NCI-H82 (cell line): ENCODE measurements at regions not wholly inside any gene's neighbourhood (a gene's known extent, or its start where the extent isn't known, plus 50 kb on each side); places are given as distances from the start of the nearest gene placed in this dataset.
A peak's percentile ranks its signal among the peaks of the same experiment; 100 is the strongest.

Experiments
- DNase-seq: peaks from one replicate; lab custom pipeline; 2025; lab: John Stamatoyannopoulos, UW

GRCh38 chr1:168386949-168387586 is 106.4 kb downstream of the TBX19 start:
- no peak for DNase-seq

GRCh38 chr1:168386492-168386891 is 105.8 kb downstream of the TBX19 start:
- DNase-seq: no peak

- DNase-seq: no peak
Measured at GRCh38 chr1:168381850-168382249, 101.2 kb downstream of the TBX19 start.

- DNase-seq: no peak
Measured at GRCh38 chr1:168380945-168381344, 100.3 kb downstream of the TBX19 start.

GRCh38 chr1:168379104-168379860 is 98.6 kb downstream of the TBX19 start:
- no peak for DNase-seq

- no peak for DNase-seq
Measured at GRCh38 chr1:168375566-168376300, 95.1 kb downstream of the TBX19 start.

GRCh38 chr1:168374566-168374965 is 93.9 kb downstream of the TBX19 start:
- no peak for DNase-seq

GRCh38 chr1:168373869-168374268 is 93.2 kb downstream of the TBX19 start:
- no peak for DNase-seq

GRCh38 chr1:168372861-168373371 is 92.2 kb downstream of the TBX19 start:
- no peak for DNase-seq

- no peak for DNase-seq
Measured at GRCh38 chr1:168372307-168372706, 91.6 kb downstream of the TBX19 start.

GRCh38 chr1:168371477-168371876 is 90.8 kb downstream of the TBX19 start:
- no peak for DNase-seq

GRCh38 chr1:168370586-168370985 is 89.9 kb downstream of the TBX19 start:
- DNase-seq: no peak

- DNase-seq: peak; percentile 66
Measured at GRCh38 chr1:168369655-168370054, 89.0 kb downstream of the TBX19 start.

- no peak for DNase-seq
Measured at GRCh38 chr1:168368131-168368530, 87.5 kb downstream of the TBX19 start.

GRCh38 chr1:168365719-168366479 is 85.2 kb downstream of the TBX19 start:
- peak; percentile 26 for DNase-seq
